Fibroblast of villous mesenchyme (primary cell): ENCODE measurements at regions not wholly inside any gene's neighbourhood (a gene's known extent, or its start where the extent isn't known, plus 50 kb on each side); places are given as distances from the start of the nearest gene placed in this dataset.

Experiments used
- DNase-seq: peaks from one replicate; pipeline ENCODE4 v3.0.0-alpha.2; 2010; ENCODE audit warnings: low read depth
- H3K4me3 ChIP-seq: 2 replicates; pipeline ENCODE4 v1.5.1; 2011; ENCODE audit warnings: low read depth, mild to moderate bottlenecking, low read length
- TF ChIP-seq, protein P1 (sequence below): IDR thresholded peaks from 2 replicates; pipeline ENCODE4 v1.5.1; 2012; ENCODE audit warnings: low read depth, mild to moderate bottlenecking, low read length; ENCODE audit not compliant: insufficient read depth

DNA sequence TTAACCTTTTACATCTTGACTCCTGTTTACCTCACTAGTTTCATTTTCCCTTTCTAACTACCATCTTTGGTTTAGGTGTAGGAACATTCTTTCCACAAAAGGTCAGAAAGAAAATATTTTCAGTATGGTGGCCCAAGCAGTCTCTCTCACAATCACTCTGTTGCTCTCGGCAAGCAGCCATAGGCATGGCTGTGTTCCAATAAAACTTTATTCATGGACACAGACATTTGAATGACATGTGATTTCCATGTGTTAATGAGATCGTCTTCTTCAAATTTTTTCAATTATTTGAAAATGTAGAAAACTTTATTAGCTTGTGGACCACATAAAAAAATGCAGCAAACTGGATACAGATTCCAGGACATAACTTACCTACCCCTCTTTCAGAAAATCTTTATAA lies 109.7 kb upstream of the CNTNAP5 start:
- no peak overlapping the region for H3K4me3 ChIP-seq
- TF ChIP-seq, protein P1, sequence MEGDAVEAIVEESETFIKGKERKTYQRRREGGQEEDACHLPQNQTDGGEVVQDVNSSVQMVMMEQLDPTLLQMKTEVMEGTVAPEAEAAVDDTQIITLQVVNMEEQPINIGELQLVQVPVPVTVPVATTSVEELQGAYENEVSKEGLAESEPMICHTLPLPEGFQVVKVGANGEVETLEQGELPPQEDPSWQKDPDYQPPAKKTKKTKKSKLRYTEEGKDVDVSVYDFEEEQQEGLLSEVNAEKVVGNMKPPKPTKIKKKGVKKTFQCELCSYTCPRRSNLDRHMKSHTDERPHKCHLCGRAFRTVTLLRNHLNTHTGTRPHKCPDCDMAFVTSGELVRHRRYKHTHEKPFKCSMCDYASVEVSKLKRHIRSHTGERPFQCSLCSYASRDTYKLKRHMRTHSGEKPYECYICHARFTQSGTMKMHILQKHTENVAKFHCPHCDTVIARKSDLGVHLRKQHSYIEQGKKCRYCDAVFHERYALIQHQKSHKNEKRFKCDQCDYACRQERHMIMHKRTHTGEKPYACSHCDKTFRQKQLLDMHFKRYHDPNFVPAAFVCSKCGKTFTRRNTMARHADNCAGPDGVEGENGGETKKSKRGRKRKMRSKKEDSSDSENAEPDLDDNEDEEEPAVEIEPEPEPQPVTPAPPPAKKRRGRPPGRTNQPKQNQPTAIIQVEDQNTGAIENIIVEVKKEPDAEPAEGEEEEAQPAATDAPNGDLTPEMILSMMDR, result no peak
- DNase-seq, result no peak

DNA sequence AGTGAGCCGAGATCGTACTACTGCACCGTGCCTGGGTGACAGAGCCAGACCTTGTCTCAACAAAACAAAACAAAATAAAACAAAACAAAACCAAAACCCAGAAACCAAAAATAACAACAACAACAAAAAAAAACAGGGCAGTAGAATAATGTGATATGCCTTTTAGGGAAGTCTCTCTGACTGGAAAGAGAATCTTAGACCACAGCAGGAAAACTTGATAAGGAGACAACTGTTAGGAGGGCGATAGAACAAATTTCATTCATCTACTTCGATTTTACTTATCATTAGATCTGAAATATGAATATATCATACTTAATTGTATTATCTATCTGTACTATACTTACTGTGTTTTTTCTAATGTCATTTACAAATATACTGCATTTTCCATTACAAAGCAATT lies 109.0 kb upstream of the CNTNAP5 start:
- H3K4me3 ChIP-seq, result no peak overlapping the region
- TF ChIP-seq, protein P1, result no peak

DNA sequence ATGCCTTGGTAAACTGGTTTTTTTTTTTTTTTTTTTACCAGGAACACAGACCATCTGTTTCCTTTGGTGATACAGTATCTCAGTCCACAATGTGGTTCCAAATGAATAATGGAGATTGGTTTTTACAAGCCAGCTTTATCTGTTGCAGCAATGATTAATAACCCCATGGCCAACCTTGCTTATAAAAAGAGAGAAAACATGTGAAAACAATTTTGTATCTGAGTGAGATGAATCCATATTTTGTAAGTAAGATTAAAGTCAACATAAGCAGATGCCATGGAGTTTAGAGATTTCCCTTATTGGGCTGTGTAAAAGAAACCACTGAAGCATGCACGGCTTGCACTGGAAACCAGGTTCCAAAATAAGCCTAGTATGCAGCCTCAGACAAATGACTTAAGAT lies 108.6 kb upstream of the CNTNAP5 start:
- no peak overlapping the region for H3K4me3 ChIP-seq
- TF ChIP-seq, protein P1, result no peak
- peak; percentile 0 for DNase-seq

More for the DNA sequence above, 109.0 kb upstream of the CNTNAP5 start:
- no peak for DNase-seq

DNA sequence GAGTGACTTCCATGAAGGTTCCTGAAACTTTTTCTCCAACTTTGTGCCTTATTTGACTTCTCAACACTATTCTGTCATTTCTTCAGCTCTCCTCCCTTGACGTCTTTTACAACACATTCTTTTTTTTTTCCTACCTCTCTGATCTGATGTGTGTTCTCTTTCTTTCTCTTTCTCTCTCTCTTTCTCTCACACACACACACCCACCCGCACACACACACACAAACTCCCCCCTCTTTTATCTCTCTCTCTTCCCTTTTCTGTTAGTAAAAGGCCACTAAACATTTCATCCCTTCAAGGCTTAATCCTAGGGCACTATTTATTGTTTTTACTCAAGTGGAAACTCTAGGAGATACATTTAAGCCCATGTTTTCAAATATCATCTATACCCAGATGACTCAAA lies 107.8 kb upstream of the CNTNAP5 start:
- no peak for DNase-seq
- TF ChIP-seq, protein P1, result no peak
- no peak overlapping the region for H3K4me3 ChIP-seq

DNA sequence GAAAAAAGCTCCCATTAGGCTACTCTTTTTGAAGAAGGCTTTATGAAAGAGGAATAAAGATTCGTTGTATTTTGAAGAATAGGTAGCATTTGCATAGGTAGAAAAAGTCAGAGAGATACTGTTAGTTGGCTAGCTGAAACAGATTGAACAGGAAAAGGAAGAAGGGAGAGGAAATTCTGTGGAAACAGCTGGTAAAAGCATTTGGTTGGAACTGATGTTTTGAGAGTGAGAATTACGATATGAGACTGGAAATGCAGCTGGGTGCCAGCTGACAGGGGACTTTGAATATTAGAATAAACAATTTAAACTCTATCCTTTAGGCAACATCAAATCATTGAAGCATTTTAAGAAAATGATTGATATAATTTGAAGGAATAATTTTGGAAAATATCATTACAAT lies 96.7 kb upstream of the CNTNAP5 start:
- no peak for DNase-seq
- TF ChIP-seq, protein P1, result no peak
- H3K4me3 ChIP-seq, result no peak overlapping the region

DNA sequence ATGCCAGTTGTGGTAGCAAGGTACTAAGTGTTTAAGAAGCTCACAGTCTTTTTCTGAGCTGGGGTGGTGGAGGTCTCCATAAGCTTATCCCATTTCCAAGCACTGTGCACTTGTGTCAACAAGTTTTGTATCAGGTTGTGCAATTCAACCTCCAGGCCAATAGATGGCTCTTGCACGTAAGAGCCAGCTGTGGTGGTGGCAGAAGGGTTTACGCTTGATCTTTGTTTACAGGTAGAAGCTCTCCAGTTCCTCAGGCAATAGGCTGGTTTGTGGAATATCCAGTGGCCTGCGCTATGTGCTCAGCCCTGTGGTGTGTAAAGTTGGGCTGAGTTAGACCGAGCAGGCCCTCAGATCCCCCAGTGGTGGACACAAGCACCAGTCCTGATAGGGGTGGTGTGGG lies 89.7 kb upstream of the CNTNAP5 start:
- H3K4me3 ChIP-seq, result no peak overlapping the region
- DNase-seq, result no peak
- TF ChIP-seq, protein P1, result no peak

DNA sequence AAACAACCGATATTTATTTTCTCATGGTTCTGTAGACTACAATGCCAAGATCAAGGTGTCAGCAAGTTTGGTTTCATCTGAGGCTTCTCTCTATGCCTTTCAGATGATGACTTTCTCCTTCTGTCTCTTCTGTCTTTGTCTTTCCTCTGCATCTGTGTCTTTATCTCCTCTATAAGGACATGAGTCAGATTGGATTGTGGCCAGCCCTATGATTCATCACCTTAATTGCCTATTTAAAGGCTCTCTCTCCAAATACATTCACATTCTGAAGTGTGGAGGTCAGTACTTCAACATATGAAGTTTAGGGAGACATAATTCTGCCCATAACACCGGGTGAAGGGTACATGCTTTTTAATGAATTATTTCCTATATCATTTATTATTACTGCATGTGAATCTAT lies 71.2 kb upstream of the CNTNAP5 start:
- peak; percentile 26 for DNase-seq
- TF ChIP-seq, protein P1, result no peak
- H3K4me3 ChIP-seq, result no peak overlapping the region
